NCI-H526 (cell line): ENCODE measurements at regions not wholly inside any gene's neighbourhood (a gene's known extent, or its start where the extent isn't known, plus 50 kb on each side); places are given as distances from the start of the nearest gene placed in this dataset.

Source experiments
- DNase-seq, 2 experiments: peaks; one replicate each; lab custom pipeline; 2025; lab: John Stamatoyannopoulos, UW

- no peak for DNase-seq
These were observed 441.4 kb downstream of the PDCD6IP start for GRCh38 chr3:34239875-34240274.

GRCh38 chr3:34247401-34247800 lies 449.0 kb downstream of the PDCD6IP start:
- no peak for DNase-seq

- no peak for DNase-seq
These were observed 449.9 kb downstream of the PDCD6IP start for GRCh38 chr3:34248352-34248751.

- DNase-seq: no peak
These were observed 455.9 kb downstream of the PDCD6IP start for GRCh38 chr3:34254285-34254684.

- DNase-seq: no peak
These were observed 457.6 kb downstream of the PDCD6IP start for GRCh38 chr3:34256021-34256420.

GRCh38 chr3:34256791-34257190 lies 458.4 kb downstream of the PDCD6IP start:
- DNase-seq: no peak

- DNase-seq: no peak
These were observed 460.0 kb downstream of the PDCD6IP start for GRCh38 chr3:34258271-34258998.

- peak in 1 of 2 experiments; percentile 57 for DNase-seq
These were observed 462.0 kb downstream of the PDCD6IP start for GRCh38 chr3:34260271-34261000.

- no peak for DNase-seq
These were observed 462.6 kb downstream of the PDCD6IP start for GRCh38 chr3:34261001-34261385.

- peak; percentile 40 to 47 for DNase-seq
These were observed 464.7 kb downstream of the PDCD6IP start for GRCh38 chr3:34263101-34263621.

- DNase-seq: no peak
These were observed 466.1 kb downstream of the PDCD6IP start for GRCh38 chr3:34264337-34265041.

- no peak for DNase-seq
These were observed 468.7 kb downstream of the PDCD6IP start for GRCh38 chr3:34267088-34267487.

GRCh38 chr3:34268032-34268709 lies 469.7 kb downstream of the PDCD6IP start:
- DNase-seq: no peak

- DNase-seq: no peak
These were observed 477.4 kb downstream of the PDCD6IP start for GRCh38 chr3:34275811-34276210.

- DNase-seq: no peak
These were observed 477.9 kb downstream of the PDCD6IP start for GRCh38 chr3:34276342-34276741.

- DNase-seq: no peak
These were observed 478.7 kb downstream of the PDCD6IP start for GRCh38 chr3:34277110-34277509.

- DNase-seq: no peak
These were observed 481.5 kb downstream of the PDCD6IP start for GRCh38 chr3:34279901-34280300.

- no peak for DNase-seq
These were observed 485.3 kb downstream of the PDCD6IP start for GRCh38 chr3:34283751-34284150.

- DNase-seq: no peak
These were observed 486.8 kb downstream of the PDCD6IP start for GRCh38 chr3:34284959-34285826.

GRCh38 chr3:34285827-34286188 lies 487.4 kb downstream of the PDCD6IP start:
- no peak for DNase-seq
